WTC11 (cell line): ENCODE measurements at regions not wholly inside any gene's neighbourhood (a gene's known extent, or its start where the extent isn't known, plus 50 kb on each side); places are given as distances from the start of the nearest gene placed in this dataset.

Experiments used
- ATAC-seq: fragments of 200-7000 bp; cut with Tn5 transposase; 2 replicates; pipeline ENCODE4 v1.10.0; 2021; ENCODE audit warnings: mild to moderate bottlenecking, moderate library complexity
- CTCF ChIA-PET: fragments of 300-600 bp; sonication (Branson Sonifier 250); formaldehyde crosslinking; loops from one replicate; lab custom pipeline; 2021; ENCODE audit warnings: antibody characterized with exemption; lab: Charles Lee
- POLR2A ChIA-PET: fragments of 350-600 bp; sonication (Branson Sonifier 250); formaldehyde crosslinking; loops from one replicate; lab custom pipeline; 2021; ENCODE audit warnings: antibody characterized with exemption; lab: Charles Lee
- DNase-seq: peaks from one replicate; pipeline ENCODE4 v3.0.0; 2021; ENCODE audit warnings: low spot score
- H3K27ac Mint-ChIP-seq: 2 replicates; pipeline ENCODE4 v1.8.0; 2021; ENCODE audit warnings: mixed read lengths
- H3K27me3 Mint-ChIP-seq: 2 replicates; pipeline ENCODE4 v1.8.0; 2021; ENCODE audit warnings: low read depth, mild to moderate bottlenecking, moderate library complexity, mixed read lengths
- H3K36me3 Mint-ChIP-seq: 2 replicates; pipeline ENCODE4 v1.8.0; 2021; ENCODE audit warnings: mixed read lengths
- H3K4me1 Mint-ChIP-seq: 2 replicates; pipeline ENCODE4 v1.8.0; 2022; ENCODE audit warnings: mixed read lengths
- H3K4me3 Mint-ChIP-seq: 2 replicates; pipeline ENCODE4 v1.8.0; 2021; ENCODE audit warnings: mild to moderate bottlenecking, moderate library complexity, mixed read lengths
- H3K9me3 Mint-ChIP-seq: 2 replicates; pipeline ENCODE4 v1.8.0; 2021; ENCODE audit warnings: mixed read lengths
- ATF2 ChIP-seq: sonication (generic); formaldehyde crosslinking; IDR thresholded peaks from 2 replicates; pipeline ENCODE4 v1.8.1; 2022; ENCODE audit warnings: low read depth, missing genetic modification reagents, borderline replicate concordance
- CBFB ChIP-seq: sonication (generic); formaldehyde crosslinking; IDR thresholded peaks from 2 replicates; pipeline ENCODE4 v1.8.1; 2022; ENCODE audit warnings: mild to moderate bottlenecking, low read depth, missing genetic modification reagents
- EMX1 ChIP-seq: fragments of 250-450 bp; sonication (Bioruptor Pico); IDR thresholded peaks from 2 replicates; pipeline ENCODE4 v1.8.0; 2021; ENCODE audit warnings: mild to moderate bottlenecking
- ETV6 ChIP-seq: sonication (generic); formaldehyde crosslinking; IDR thresholded peaks from 2 replicates; pipeline ENCODE4 v1.8.1; 2022; ENCODE audit warnings: mild to moderate bottlenecking, missing genetic modification reagents
- HMGA2 ChIP-seq: fragments of 250-450 bp; sonication (Bioruptor Pico); IDR thresholded peaks from 2 replicates; pipeline ENCODE4 v1.4.0; 2021; ENCODE audit warnings: mild to moderate bottlenecking, moderate library complexity
- NFE2L1 ChIP-seq: sonication (generic); formaldehyde crosslinking; IDR thresholded peaks from 2 replicates; pipeline ENCODE4 v1.8.1; 2023; ENCODE audit warnings: missing genetic modification reagents
- TCF7 ChIP-seq: sonication (generic); formaldehyde crosslinking; IDR thresholded peaks from 2 replicates; pipeline ENCODE4 v1.8.0; 2022; ENCODE audit warnings: mild to moderate bottlenecking, low read depth, missing genetic modification reagents, moderate library complexity
- TP53 ChIP-seq: sonication (generic); formaldehyde crosslinking; IDR thresholded peaks from 2 replicates; pipeline ENCODE4 v1.8.1; 2023; ENCODE audit warnings: mild to moderate bottlenecking, missing genetic modification reagents
- ZMAT4 ChIP-seq: fragments of 250-450 bp; sonication (Bioruptor Pico); IDR thresholded peaks from 2 replicates; pipeline ENCODE4 v1.9.0; 2021; ENCODE audit warnings: mild to moderate bottlenecking
- ZNF232 ChIP-seq: sonication (generic); formaldehyde crosslinking; IDR thresholded peaks from 2 replicates; pipeline ENCODE4 v1.8.0; 2022; ENCODE audit warnings: mild to moderate bottlenecking, missing genetic modification reagents
- ZNF532 ChIP-seq: fragments of 250-450 bp; sonication (Bioruptor Pico); IDR thresholded peaks from 2 replicates; pipeline ENCODE4 v1.9.0; 2021; ENCODE audit warnings: mild to moderate bottlenecking, borderline replicate concordance
- TF ChIP-seq, protein P1 (sequence below): sonication (generic); formaldehyde crosslinking; IDR thresholded peaks from 2 replicates; pipeline ENCODE4 v1.8.1; 2022; ENCODE audit warnings: mild to moderate bottlenecking, missing genetic modification reagents, moderate library complexity, borderline replicate concordance
- TF ChIP-seq, protein P2 (sequence below): fragments of 200-600 bp; IDR thresholded peaks from 2 replicates; pipeline ENCODE4 v1.8.0; 2022; ENCODE audit warnings: antibody characterized with exemption
- TF ChIP-seq, protein P3 (sequence below): sonication (generic); formaldehyde crosslinking; IDR thresholded peaks from 2 replicates; pipeline ENCODE4 v1.8.0; 2023; ENCODE audit warnings: missing genetic modification reagents, mild to moderate bottlenecking, borderline replicate concordance

DNA sequence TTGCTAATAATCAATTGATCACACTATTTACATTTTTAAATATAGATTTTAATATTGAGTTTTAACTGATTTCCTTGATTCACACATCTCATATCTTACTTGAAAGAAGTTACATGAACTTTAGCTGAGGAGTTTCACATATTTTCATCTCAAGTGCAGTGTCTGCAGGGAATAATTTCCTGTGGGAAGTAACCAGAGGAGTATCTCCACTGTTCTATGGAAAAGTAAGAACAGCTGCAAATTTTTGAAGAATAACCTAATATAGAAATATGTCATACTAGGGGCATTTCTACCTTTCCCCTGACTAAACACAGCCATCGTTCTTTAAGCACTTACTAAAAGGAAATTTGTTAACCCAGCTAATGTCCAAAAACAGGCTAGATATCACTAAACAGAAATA is 546.4 kb downstream of the EFNA5 start:
- ChIA-PET POLR2A (no interaction called here), CTCF (no interaction called here)
- no peaks in the 10 kb centered on the region for H3K9me3 Mint-ChIP-seq
- ATAC-seq (no peak), DNase-seq (no peak)
- no peaks in the 10 kb centered on the region for H3K27me3 Mint-ChIP-seq
- H3K36me3 Mint-ChIP-seq, result no peaks in the 10 kb centered on the region
- H3K4me3 Mint-ChIP-seq, result no peak overlapping the region
- H3K27ac Mint-ChIP-seq, result no peak overlapping the region
- H3K4me1 Mint-ChIP-seq, result peaks cover 19% of the 10 kb centered on the region
- TF ChIP-seq ETV6 (no peak), HMGA2 (no peak), EMX1 (CRISPR knock-in tag) (no peak), ZNF532 (CRISPR knock-in tag) (no peak), ZMAT4 (CRISPR knock-in tag) (no peak), TCF7 (CRISPR knock-in tag) (no peak), ZNF232 (CRISPR knock-in tag) (no peak), TP53 (CRISPR knock-in tag) (no peak), ATF2 (CRISPR knock-in tag) (no peak), NFE2L1 (no peak), CBFB (CRISPR knock-in tag) (no peak)
- TF ChIP-seq, protein P1, sequence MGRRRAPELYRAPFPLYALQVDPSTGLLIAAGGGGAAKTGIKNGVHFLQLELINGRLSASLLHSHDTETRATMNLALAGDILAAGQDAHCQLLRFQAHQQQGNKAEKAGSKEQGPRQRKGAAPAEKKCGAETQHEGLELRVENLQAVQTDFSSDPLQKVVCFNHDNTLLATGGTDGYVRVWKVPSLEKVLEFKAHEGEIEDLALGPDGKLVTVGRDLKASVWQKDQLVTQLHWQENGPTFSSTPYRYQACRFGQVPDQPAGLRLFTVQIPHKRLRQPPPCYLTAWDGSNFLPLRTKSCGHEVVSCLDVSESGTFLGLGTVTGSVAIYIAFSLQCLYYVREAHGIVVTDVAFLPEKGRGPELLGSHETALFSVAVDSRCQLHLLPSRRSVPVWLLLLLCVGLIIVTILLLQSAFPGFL (CRISPR knock-in tag), result no peak
- TF ChIP-seq, protein P2, sequence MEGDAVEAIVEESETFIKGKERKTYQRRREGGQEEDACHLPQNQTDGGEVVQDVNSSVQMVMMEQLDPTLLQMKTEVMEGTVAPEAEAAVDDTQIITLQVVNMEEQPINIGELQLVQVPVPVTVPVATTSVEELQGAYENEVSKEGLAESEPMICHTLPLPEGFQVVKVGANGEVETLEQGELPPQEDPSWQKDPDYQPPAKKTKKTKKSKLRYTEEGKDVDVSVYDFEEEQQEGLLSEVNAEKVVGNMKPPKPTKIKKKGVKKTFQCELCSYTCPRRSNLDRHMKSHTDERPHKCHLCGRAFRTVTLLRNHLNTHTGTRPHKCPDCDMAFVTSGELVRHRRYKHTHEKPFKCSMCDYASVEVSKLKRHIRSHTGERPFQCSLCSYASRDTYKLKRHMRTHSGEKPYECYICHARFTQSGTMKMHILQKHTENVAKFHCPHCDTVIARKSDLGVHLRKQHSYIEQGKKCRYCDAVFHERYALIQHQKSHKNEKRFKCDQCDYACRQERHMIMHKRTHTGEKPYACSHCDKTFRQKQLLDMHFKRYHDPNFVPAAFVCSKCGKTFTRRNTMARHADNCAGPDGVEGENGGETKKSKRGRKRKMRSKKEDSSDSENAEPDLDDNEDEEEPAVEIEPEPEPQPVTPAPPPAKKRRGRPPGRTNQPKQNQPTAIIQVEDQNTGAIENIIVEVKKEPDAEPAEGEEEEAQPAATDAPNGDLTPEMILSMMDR, result no peak
- TF ChIP-seq, protein P3, sequence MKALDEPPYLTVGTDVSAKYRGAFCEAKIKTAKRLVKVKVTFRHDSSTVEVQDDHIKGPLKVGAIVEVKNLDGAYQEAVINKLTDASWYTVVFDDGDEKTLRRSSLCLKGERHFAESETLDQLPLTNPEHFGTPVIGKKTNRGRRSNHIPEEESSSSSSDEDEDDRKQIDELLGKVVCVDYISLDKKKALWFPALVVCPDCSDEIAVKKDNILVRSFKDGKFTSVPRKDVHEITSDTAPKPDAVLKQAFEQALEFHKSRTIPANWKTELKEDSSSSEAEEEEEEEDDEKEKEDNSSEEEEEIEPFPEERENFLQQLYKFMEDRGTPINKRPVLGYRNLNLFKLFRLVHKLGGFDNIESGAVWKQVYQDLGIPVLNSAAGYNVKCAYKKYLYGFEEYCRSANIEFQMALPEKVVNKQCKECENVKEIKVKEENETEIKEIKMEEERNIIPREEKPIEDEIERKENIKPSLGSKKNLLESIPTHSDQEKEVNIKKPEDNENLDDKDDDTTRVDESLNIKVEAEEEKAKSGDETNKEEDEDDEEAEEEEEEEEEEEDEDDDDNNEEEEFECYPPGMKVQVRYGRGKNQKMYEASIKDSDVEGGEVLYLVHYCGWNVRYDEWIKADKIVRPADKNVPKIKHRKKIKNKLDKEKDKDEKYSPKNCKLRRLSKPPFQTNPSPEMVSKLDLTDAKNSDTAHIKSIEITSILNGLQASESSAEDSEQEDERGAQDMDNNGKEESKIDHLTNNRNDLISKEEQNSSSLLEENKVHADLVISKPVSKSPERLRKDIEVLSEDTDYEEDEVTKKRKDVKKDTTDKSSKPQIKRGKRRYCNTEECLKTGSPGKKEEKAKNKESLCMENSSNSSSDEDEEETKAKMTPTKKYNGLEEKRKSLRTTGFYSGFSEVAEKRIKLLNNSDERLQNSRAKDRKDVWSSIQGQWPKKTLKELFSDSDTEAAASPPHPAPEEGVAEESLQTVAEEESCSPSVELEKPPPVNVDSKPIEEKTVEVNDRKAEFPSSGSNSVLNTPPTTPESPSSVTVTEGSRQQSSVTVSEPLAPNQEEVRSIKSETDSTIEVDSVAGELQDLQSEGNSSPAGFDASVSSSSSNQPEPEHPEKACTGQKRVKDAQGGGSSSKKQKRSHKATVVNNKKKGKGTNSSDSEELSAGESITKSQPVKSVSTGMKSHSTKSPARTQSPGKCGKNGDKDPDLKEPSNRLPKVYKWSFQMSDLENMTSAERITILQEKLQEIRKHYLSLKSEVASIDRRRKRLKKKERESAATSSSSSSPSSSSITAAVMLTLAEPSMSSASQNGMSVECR (CRISPR knock-in tag), result no peak
